Activated CD4-positive, alpha-beta T cell treated with anti-CD3 and anti-CD28 coated beads for 4 hours (primary cell): ENCODE measurements at regions not wholly inside any gene's neighbourhood (a gene's known extent, or its start where the extent isn't known, plus 50 kb on each side); places are given as distances from the start of the nearest gene placed in this dataset.

Source experiments
- DNase-seq, 2 donors: peaks; one replicate each; pipeline ENCODE4 v3.0.0-alpha.2; 2020

- no peak for DNase-seq
These were observed 256.4 kb upstream of the POU3F2 start for GRCh38 chr6:98578016-98578415.

- no peak for DNase-seq
These were observed 255.3 kb upstream of the POU3F2 start for GRCh38 chr6:98579079-98579478.

- no peak for DNase-seq
These were observed 254.4 kb upstream of the POU3F2 start for GRCh38 chr6:98579941-98580340.

- DNase-seq: no peak
These were observed 252.7 kb upstream of the POU3F2 start for GRCh38 chr6:98581705-98582104.

GRCh38 chr6:98583506-98583905 is 250.9 kb upstream of the POU3F2 start:
- DNase-seq: no peak

- DNase-seq: no peak
These were observed 248.2 kb upstream of the POU3F2 start for GRCh38 chr6:98586163-98586562.

- no peak for DNase-seq
These were observed 246.8 kb upstream of the POU3F2 start for GRCh38 chr6:98587555-98587954.

GRCh38 chr6:98589536-98589935 is 244.8 kb upstream of the POU3F2 start:
- DNase-seq: no peak

DNA sequence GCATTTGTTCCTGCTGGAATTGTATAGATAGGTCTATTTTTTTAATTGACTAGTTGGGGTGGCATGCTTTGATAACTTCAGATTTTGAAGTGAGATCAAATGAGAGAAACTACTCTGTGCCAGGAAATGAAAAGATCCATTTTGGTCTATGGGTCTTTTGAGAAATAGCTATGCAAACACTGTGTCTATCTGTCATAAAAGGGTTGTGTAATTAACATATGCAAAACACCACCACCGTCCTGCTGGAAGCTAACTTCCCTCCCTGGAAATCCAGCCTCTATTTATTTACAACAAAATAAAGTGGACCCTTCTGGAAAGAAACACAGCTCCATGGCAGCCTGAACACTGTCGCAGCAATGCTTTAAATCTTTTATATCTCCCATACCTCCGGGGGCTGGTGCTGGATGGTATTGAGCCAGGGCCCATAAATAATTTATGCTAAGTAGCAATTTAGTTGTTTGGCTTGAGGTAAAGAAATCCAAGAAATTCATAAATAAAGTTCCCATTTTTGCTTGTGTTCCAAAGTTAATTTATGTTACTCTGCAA is 244.2 kb upstream of the POU3F2 start:
- DNase-seq: no peak

- no peak for DNase-seq
These were observed 243.4 kb upstream of the POU3F2 start for GRCh38 chr6:98590997-98591396.

DNA sequence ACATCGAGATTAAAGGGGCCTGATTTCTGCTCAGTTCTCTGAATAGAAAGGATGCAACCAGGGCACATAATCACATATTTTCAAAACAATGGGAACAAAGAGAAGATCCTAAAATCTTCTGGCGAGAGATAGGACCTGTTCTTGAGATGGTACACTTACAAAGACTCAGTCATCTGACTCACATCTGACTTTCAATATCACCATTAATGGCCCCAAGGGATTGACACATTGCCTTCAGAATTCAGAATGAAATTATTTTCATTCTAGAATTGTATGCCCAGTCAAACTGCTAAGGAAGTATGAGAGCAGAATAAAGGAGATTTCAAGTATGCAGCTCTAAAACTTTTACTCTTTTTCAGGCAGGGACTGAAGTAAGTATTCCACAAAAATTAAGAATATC is 240.7 kb upstream of the POU3F2 start:
- DNase-seq: no peak

GRCh38 chr6:98601716-98602115 is 232.7 kb upstream of the POU3F2 start:
- DNase-seq: no peak

DNA sequence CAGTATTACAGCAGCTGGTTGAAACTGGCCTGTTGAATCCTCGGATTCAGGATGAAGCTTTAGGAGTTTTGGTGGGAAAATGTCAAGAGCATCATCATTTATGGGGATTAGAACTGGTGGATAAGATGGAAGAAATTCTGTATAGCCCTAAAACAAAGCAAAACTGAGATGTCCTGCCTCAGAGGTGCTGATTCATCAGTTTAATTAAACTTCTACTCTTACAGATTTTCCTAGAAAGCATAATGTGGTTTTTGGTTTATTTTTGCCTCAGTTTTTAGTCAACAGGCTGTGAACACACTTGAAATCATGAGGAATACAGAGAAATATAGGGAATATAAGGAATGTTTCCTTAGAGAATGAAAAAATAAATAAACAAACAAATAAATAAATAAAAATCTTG is 228.7 kb upstream of the POU3F2 start:
- DNase-seq: no peak

- DNase-seq: no peak
These were observed 207.1 kb upstream of the POU3F2 start for GRCh38 chr6:98627129-98627775.

DNA sequence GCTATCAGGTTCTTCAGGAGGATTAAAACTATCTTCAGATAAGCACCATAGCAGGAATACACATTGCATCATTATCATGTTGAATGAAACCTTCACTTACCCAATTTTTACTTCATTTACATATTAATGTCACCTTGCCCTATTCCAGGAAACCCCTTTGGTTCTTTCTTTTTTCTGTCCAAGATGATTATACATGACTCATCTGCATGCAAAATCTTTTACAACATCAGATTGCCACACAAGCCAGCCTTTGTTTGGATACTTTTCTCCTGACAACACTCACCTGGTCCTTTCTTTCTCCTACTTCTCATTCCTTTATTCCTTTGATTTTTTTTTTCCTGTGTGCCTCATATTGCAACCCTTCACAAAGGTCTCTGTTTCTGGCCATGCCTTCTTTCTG is 200.5 kb upstream of the POU3F2 start:
- DNase-seq: no peak

DNA sequence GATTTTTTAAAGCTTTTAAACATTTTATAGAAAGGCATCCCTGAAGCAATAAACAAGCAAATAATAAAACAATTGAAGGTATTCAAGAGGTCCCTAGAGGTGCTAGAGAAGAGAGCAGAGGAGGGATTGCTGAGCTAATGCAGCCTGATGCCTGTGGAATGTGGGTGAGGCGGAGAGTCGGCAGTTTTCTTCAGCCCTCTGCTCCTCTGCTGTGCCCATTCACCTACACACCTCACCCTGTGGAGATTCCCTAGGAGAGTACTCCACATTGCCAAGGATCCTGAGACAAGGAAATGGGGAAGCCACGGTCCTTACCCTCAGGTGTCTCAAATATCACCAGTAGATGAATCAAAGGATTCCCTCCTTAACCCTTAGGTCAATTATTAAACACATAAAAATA is 199.8 kb upstream of the POU3F2 start:
- no peak for DNase-seq

DNA sequence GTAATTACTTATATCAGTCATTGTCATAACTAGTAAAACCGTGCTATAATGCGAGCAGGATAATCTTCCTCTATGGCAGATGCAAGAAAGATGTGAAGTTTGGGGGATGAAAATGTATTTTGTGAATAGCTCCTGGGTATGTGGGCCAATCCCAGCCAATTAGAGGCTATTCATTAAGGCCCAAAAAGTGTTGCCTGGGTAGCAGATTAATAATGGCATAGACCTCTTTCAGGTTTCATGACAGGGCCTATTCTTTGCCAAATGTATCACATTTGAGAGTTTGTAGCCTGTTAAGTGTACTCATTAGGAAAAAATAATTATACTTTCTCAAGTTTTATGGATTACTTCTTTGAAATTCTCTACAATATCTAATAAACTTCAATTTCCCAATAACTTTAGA is 199.2 kb upstream of the POU3F2 start:
- DNase-seq: no peak

- DNase-seq: no peak
These were observed 197.4 kb upstream of the POU3F2 start for GRCh38 chr6:98636941-98637340.

DNA sequence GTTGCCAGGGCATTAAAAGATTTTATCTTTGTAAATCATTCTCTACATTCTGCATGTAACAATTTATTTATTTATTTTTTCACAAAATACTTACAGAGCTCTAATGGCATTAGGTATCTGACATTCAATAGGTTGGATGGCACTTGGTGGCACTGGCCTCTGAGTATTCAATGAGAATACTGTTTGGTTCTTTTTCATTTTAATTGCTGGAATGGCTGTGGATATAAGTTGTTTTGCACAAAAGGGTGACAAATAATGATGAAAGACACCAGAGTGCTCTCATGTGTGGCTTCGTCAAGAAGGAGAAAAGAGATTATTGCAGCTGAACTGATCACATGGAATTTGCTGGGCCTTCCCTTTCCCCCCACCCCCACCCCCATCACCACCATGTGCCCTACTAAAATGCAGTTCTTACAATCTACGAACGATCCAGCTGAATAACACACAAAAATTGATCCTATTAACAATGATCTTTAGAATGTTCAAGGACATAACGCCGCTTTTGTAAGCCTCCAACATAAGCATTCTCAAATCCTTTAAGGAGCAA is 195.2 kb upstream of the POU3F2 start:
- no peak for DNase-seq

DNA sequence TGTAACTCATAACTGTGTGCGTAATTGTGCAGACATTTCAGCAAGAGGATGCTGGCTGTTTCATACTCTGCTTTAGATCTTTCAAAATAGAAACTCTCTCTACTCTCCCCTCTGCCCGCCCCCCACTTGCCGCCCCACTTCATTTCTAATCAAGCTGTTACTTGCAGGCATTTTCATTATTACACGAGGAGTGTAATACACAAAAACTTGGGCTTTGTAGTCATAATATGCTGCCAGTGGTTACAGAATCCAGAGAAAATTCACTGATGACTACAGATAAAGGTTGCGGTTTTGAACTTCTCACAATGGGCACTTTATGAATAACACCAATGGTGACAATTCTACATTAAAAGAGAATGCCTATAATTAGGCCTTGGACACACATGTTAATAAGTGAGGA is 194.0 kb upstream of the POU3F2 start:
- no peak for DNase-seq

DNA sequence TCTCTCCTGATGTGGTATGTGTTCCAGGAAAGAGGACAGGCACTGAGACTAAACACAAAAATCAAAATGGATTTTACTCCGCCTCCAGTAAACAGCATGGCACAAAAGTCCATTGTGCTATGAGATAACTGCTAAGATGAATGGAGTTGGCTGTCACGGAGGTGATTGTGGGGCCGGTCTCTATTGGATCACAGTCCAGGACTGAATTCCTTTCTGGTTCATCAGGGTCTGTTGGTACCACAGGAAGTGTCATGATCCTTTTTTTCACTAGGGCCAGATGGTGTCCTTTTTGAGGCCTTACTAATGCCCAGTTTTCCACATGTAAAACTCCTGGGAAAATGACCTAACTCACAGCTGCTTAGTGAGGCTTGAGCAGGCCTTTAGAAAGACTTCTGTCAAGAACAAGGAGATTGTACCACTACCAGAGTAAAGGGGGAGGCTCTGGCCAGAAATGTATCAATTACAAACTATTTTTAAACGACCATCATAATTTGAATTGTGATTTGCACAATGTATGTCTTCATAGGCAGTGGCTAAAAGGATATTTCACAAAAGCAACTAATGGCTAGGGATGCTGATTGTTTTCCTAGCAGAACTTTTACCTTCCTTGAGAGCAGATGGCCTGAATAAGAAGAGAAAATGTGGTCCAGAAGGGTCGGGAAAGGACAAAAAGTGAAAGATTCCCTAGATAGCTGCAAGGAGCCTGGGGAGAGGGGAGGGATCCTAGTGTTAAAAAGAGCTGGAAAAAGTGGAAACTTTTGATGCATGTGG is 192.2 kb upstream of the POU3F2 start:
- no peak for DNase-seq

DNA sequence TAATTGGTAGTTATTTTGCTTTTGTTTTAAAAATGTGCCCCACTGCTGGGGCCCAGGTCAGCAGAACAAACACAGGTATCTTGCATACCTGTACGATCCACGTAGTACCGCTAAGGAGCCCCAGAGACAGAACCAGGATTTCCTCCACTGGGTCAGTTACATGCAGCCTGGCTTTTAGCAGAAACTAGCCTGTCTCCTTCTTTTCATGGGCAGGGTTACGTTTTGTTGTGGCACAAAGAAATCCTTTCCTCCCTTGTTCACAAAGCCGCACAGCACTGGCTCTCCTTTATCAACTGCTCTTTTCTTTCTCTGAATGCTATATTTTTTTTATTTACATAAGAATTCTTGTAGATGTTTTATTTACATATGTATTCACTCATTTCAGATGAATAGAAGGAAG is 190.3 kb upstream of the POU3F2 start:
- DNase-seq: no peak

- no peak for DNase-seq
These were observed 186.0 kb upstream of the POU3F2 start for GRCh38 chr6:98648211-98648914.

DNA sequence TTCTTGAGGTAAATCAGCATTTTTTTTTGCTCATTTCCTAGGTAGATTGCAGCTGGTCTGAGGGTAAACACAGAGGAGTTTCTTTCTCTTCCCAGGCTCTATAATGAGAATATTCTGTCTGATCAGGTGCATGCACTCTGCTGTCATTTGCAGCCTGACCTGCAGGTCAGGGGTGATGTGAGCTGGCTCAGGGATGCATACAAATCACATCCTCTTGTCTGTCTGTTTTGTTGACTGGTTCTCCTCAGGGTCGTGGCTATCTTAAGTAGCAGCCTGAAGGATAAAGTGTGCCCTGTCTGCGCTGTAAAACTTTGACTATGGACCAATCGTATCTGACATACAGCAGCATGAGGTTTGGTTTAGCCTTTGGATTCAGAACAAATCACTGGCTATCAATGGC is 183.4 kb upstream of the POU3F2 start:
- no peak for DNase-seq
